Natural killer cell (primary cell): ENCODE measurements at regions not wholly inside any gene's neighbourhood (a gene's known extent, or its start where the extent isn't known, plus 50 kb on each side); places are given as distances from the start of the nearest gene placed in this dataset.

Source experiments
- ATAC-seq, 3 donors: fragments of 150-1000 bp in 2 of 3; fragments of 200-7000 bp in 1 of 3; cut with Tn5 transposase; 1 replicate in 1 of 3; 2 replicates in 2 of 3; pipeline ENCODE4 v1.10.0; 2021; ENCODE audit warnings: mild to moderate bottlenecking in 2 of 3, moderate library complexity in 2 of 3
- DNase-seq, 2 donors: peaks; one replicate each; pipeline versions ENCODE4 v3.0.0 to v3.0.0-alpha.2; 2013 to 2021; ENCODE audit warnings: mixed read lengths in 1 of 2
- H3K27ac ChIP-seq: one replicate; pipeline ENCODE4 v1.5.1; 2013; ENCODE audit warnings: mild to moderate bottlenecking, low read length
- H3K27me3 ChIP-seq: one replicate; pipeline ENCODE4 v1.6.1; 2013; ENCODE audit warnings: low read length; ENCODE audit not compliant: control insufficient read depth, insufficient read depth
- H3K36me3 ChIP-seq: one replicate; pipeline ENCODE4 v1.6.1; 2013; ENCODE audit warnings: low read length; ENCODE audit not compliant: control insufficient read depth, insufficient read depth
- H3K4me1 ChIP-seq: one replicate; pipeline ENCODE4 v1.6.1; 2013; ENCODE audit warnings: low read length; ENCODE audit not compliant: control insufficient read depth, insufficient read depth
- H3K4me3 ChIP-seq: one replicate; pipeline ENCODE4 v1.5.1; 2013; ENCODE audit warnings: low read length
- H3K9me3 ChIP-seq: one replicate; pipeline ENCODE4 v1.6.1; 2013; ENCODE audit warnings: low read length; ENCODE audit not compliant: control insufficient read depth, insufficient read depth
- H3K27ac Mint-ChIP-seq, 2 donors: one replicate each; pipeline ENCODE4 v1.8.0; 2022; ENCODE audit warnings: mild to moderate bottlenecking in 2 of 2, mixed read lengths in 2 of 2, moderate library complexity in 1 of 2
- H3K27me3 Mint-ChIP-seq, 2 donors: one replicate each; pipeline ENCODE4 v1.8.0; 2022; ENCODE audit warnings: low read depth in 2 of 2, mixed read lengths in 2 of 2
- H3K36me3 Mint-ChIP-seq: one replicate; pipeline ENCODE4 v1.8.0; 2022; ENCODE audit warnings: mixed read lengths
- H3K4me1 Mint-ChIP-seq, 2 donors: one replicate each; pipeline ENCODE4 v1.8.0; 2022; ENCODE audit warnings: mixed read lengths in 2 of 2
- H3K4me3 Mint-ChIP-seq: one replicate; pipeline ENCODE4 v1.8.0; 2022; ENCODE audit warnings: mild to moderate bottlenecking, moderate library complexity, mixed read lengths
- H3K9me3 Mint-ChIP-seq, 2 donors: one replicate each; pipeline ENCODE4 v1.8.0; 2022; ENCODE audit warnings: mixed read lengths in 2 of 2
- WGBS: methylation state at CpG from one replicate; pipeline ENCODE4 v1.1.7; 2013; ENCODE audit warnings: missing lambda C conversion rate; ENCODE audit not compliant: insufficient coverage; 5-methylcytosine and 5-hydroxymethylcytosine counted together
- intact Hi-C: fragments of 100-400 bp; cut with micrococcal nuclease; formaldehyde crosslinking; loops from one replicate; pipeline ENCODE4 v1.14.2; 2022
- TF ChIP-seq, protein P1 (sequence below): fragments of 200-600 bp; IDR thresholded peaks from one replicate; pipeline ENCODE4 v1.8.0; 2022; ENCODE audit warnings: antibody characterized with exemption

DNA sequence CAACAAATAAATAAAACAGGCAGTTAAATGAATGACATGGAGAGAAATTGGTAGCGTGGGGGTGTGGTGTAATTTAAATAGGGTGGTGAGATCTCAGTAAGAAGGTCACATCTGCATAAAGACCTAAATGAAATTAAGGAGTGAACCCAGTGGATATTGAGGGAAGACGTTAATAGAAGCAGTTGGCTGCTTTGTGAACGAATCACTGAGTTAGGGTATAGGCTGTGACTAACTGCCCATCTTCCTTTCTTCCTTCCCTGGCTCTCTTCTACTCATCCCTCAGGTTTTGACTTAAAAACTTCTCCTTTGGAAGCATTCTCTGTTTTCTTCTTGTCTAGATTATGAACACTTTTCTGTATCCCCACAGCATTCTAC, 64.7 kb downstream of the BTG1 start:
- no peak overlapping the region for H3K27ac ChIP-seq
- Mint-ChIP-seq H3K27ac (peak overlapping the region in 1 of 2 donors; percentile 67), H3K36me3 (no peaks in the 10 kb centered on the region), H3K4me3 (no peak overlapping the region), H3K4me1 (peaks cover 15 to 25% of the 10 kb centered on the region in 2 donors), H3K27me3 (no peaks in the 10 kb centered on the region), H3K9me3 (no peaks in the 10 kb centered on the region)
- H3K27me3 ChIP-seq, result no peaks in the 10 kb centered on the region
- peaks cover 2% of the 10 kb centered on the region for H3K4me1 ChIP-seq
- no peak overlapping the region for H3K4me3 ChIP-seq
- intact Hi-C loops, result no loop called here
- 87% methylated on average over 2 of the region's 3 CpGs for WGBS
- ATAC-seq (no peak), DNase-seq (no peak)
- no peaks in the 10 kb centered on the region for H3K36me3 ChIP-seq
- H3K9me3 ChIP-seq, result no peaks in the 10 kb centered on the region
- TF ChIP-seq, protein P1, sequence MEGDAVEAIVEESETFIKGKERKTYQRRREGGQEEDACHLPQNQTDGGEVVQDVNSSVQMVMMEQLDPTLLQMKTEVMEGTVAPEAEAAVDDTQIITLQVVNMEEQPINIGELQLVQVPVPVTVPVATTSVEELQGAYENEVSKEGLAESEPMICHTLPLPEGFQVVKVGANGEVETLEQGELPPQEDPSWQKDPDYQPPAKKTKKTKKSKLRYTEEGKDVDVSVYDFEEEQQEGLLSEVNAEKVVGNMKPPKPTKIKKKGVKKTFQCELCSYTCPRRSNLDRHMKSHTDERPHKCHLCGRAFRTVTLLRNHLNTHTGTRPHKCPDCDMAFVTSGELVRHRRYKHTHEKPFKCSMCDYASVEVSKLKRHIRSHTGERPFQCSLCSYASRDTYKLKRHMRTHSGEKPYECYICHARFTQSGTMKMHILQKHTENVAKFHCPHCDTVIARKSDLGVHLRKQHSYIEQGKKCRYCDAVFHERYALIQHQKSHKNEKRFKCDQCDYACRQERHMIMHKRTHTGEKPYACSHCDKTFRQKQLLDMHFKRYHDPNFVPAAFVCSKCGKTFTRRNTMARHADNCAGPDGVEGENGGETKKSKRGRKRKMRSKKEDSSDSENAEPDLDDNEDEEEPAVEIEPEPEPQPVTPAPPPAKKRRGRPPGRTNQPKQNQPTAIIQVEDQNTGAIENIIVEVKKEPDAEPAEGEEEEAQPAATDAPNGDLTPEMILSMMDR, result no peak

DNA sequence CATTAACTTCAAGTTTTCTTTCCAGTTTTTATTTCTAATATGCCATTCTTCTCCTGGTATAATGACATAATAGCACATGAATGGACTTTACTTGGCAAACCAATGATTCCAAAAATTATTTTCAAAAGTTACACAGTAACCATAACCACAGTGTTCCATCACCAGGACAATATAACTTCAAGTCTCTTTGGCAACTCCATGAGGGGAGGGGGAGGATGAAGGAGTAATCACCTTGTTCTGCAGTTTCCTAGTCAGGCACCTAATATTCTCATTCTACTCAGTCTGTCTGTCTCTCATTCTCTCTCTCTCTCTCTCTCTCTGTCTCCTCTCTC, 66.6 kb downstream of the BTG1 start:
- no peak overlapping the region for H3K4me3 ChIP-seq
- no peaks in the 10 kb centered on the region for H3K36me3 Mint-ChIP-seq
- no peaks in the 10 kb centered on the region for H3K36me3 ChIP-seq
- peaks cover 2% of the 10 kb centered on the region for H3K4me1 ChIP-seq
- no peaks in the 10 kb centered on the region for H3K27me3 ChIP-seq
- no peaks in the 10 kb centered on the region for H3K9me3 Mint-ChIP-seq
- H3K9me3 ChIP-seq, result no peaks in the 10 kb centered on the region
- H3K4me3 Mint-ChIP-seq, result no peak overlapping the region
- intact Hi-C loops, result no loop called here
- ATAC-seq, result no peak
- no peak for DNase-seq
- H3K27ac ChIP-seq, result no peak overlapping the region
- no peaks in the 10 kb centered on the region for H3K27me3 Mint-ChIP-seq
- peaks cover 15 to 19% of the 10 kb centered on the region in 2 donors for H3K4me1 Mint-ChIP-seq
- TF ChIP-seq, protein P1, result no peak
- no peak overlapping the region for H3K27ac Mint-ChIP-seq

DNA sequence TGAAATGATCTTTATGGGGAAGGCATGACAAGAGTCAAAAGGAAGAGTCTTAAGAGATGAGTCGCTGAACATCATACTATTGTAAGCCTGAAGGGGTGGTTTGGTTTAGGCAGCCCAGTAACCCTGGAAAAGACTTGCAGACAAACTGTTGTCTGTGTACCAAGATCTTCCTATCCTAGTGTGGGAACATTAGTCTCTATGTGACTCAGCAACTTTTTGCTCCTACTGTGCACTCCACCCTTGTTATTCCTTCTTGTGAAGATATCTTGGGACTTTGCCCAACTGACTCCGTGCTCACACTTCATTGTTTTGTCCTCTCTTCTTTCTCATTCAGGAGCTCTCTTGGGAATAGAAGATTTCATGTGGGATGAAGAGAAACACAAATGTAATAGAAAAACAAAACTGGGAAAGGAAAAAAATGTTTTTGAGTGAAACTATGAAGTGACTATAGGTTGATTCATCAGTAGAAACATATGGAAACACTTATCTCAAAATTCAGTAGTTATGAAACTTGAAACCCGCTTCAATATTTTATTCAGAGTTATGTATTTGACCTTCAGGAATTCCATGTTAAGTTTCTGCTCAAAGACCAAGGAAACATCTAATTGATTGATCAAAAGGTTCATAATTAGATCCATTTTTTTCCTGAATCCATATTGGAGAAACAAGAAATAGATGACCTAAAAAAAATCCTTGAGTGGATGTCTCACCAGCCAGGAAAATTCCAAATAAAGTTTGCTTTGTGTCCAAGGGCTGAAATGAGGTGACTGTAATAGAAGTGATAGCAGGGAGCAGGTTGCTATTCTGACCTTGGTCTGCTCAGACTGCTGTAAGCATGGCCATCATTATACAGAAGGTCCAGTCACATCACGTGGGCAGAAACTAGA, 67.2 kb downstream of the BTG1 start:
- Histone ChIP-seq H3K4me1 (peaks cover 2% of the 10 kb centered on the region), H3K9me3 (no peaks in the 10 kb centered on the region), H3K4me3 (no peak overlapping the region), H3K27ac (no peak overlapping the region), H3K27me3 (no peaks in the 10 kb centered on the region), H3K36me3 (no peaks in the 10 kb centered on the region)
- no peaks in the 10 kb centered on the region for H3K27me3 Mint-ChIP-seq
- no peak overlapping the region for H3K27ac Mint-ChIP-seq
- intact Hi-C loops, result no loop called here
- peaks cover 15 to 19% of the 10 kb centered on the region in 2 donors for H3K4me1 Mint-ChIP-seq
- no peaks in the 10 kb centered on the region for H3K9me3 Mint-ChIP-seq
- H3K4me3 Mint-ChIP-seq, result no peak overlapping the region
- TF ChIP-seq, protein P1, result no peak
- WGBS, result 93% methylated on average over 2 of the region's 4 CpGs
- H3K36me3 Mint-ChIP-seq, result no peaks in the 10 kb centered on the region
- ATAC-seq (no peak), DNase-seq (no peak)

DNA sequence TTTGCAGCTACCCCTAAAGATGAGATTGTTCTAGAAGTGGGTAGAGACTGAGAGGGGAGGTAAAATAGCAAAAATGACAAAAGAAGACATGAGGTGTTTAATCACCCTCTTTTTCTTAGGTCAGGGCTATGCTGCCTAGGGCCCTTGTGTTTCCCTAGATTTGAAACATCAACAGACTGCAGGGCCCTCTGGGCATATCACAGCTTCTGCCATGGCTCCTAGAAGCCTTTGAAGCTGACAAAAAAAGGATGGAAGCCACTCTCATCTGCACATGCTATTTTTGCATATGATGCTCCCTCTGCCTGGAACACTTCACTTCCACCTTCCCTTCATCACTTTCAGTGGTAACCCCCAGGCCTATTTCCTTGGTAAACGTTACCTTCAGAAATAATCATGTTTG, 68.1 kb downstream of the BTG1 start:
- peaks cover 2% of the 10 kb centered on the region for H3K4me1 ChIP-seq
- Mint-ChIP-seq H3K4me1 (peaks cover 15 to 19% of the 10 kb centered on the region in 2 donors), H3K4me3 (no peak overlapping the region), H3K9me3 (no peaks in the 10 kb centered on the region), H3K27me3 (no peaks in the 10 kb centered on the region), H3K36me3 (no peaks in the 10 kb centered on the region), H3K27ac (no peak overlapping the region)
- no peak overlapping the region for H3K4me3 ChIP-seq
- TF ChIP-seq, protein P1, result no peak
- ATAC-seq (no peak), DNase-seq (no peak)
- H3K36me3 ChIP-seq, result no peaks in the 10 kb centered on the region
- 82% methylated on average over 1 of the region's 1 CpG for WGBS
- no peaks in the 10 kb centered on the region for H3K9me3 ChIP-seq
- intact Hi-C loops, result no loop called here
- H3K27ac ChIP-seq, result no peak overlapping the region
- no peaks in the 10 kb centered on the region for H3K27me3 ChIP-seq
